ENCODE measurements at regions not wholly inside any gene's neighbourhood (a gene's known extent, or its start where the extent isn't known, plus 50 kb on each side); places are given as distances from the start of the nearest gene placed in this dataset.

- no peak for FAIRE-seq
- peak overlapping the region; percentile 56 for H3K9ac ChIP-seq (ENCODE audit: control insufficient read depth, extremely low read depth, insufficient read depth, low read length)
- peak overlapping the region in 2 of 3 experiments; percentile 24 to 29 for H3K4me3 ChIP-seq (ENCODE audit: control insufficient read depth in 2 of 3, extremely low read depth in 1 of 3, insufficient read depth in 2 of 3, low read depth in 1 of 3, low read length in 3 of 3)
These were observed 528.9 kb downstream of the AGTPBP1 start for GRCh38 chr9:85212887-85213286.

GRCh38 chr9:85212209-85212608 is 529.5 kb downstream of the AGTPBP1 start:
- Histone ChIP-seq H3K27me3 (ENCODE audit: control insufficient read depth, extremely low read depth, insufficient read depth, low read length) (no peaks in the 10 kb centered on the region), H3K9me1 (ENCODE audit: control insufficient read depth, extremely low read depth, insufficient read depth, low read length) (no peaks in the 10 kb centered on the region), H3K4me2 (ENCODE audit: control insufficient read depth, extremely low read depth, insufficient read depth, low read depth, low read length) (peak overlapping the region; percentile 65), H3K79me2 (ENCODE audit: control insufficient read depth, insufficient read depth, low read length) (no peaks in the 10 kb centered on the region), H3K9me3 (ENCODE audit: control insufficient read depth, low read depth, low read length) (no peaks in the 10 kb centered on the region), H4K20me1 (ENCODE audit: control insufficient read depth, extremely low read depth, insufficient read depth, low read length) (no peaks in the 10 kb centered on the region), H3K27ac (ENCODE audit: control insufficient read depth, insufficient read depth, low read length) (peak overlapping the region; percentile 88), H2AFZ (ENCODE audit: control insufficient read depth, low read length) (no peak overlapping the region), H3K9ac (ENCODE audit: control insufficient read depth, extremely low read depth, insufficient read depth, low read length) (peak overlapping the region; percentile 56), H3K36me3 (ENCODE audit: control insufficient read depth in 2 of 2, extremely low read depth in 1 of 2, insufficient read depth in 2 of 2, low read length in 2 of 2) (no peaks in the 10 kb centered on the region), H3K4me3 (ENCODE audit: control insufficient read depth in 2 of 3, extremely low read depth in 1 of 3, insufficient read depth in 2 of 3, low read depth in 1 of 3, low read length in 3 of 3) (peak overlapping the region in 2 of 3 experiments; percentile 24 to 29), H3K4me1 (ENCODE audit: control insufficient read depth, extremely low read depth, insufficient read depth, low read length) (peaks cover 47% of the 10 kb centered on the region)
- TF ChIP-seq CTCF (optimal IDR thresholded peaks at IDR 0.05 in 1 of 3, IDR thresholded peaks at IDR 0.05 in 1 of 3, conservative IDR thresholded peaks at IDR 0.05 in 1 of 3; ENCODE audit: extremely low read depth in 1 of 3, insufficient read depth in 2 of 3, low read length in 3 of 3) (no peak), EZH2 (IDR thresholded peaks at IDR 0.05; ENCODE audit: low read length) (no peak)
- DNase-seq (ENCODE audit: low read depth, low spot score), result peak; percentile 98
- peak; percentile 97 for FAIRE-seq
- dilution Hi-C loops (cut with MboI; ENCODE audit: extremely low pct_ligation_motif_present, low sequenced_read_pairs), result no loop called here

More at GRCh38 chr9:85212887-85213286, 528.9 kb downstream of the AGTPBP1 start:
- no peaks in the 10 kb centered on the region for H3K9me1 ChIP-seq (ENCODE audit: control insufficient read depth, extremely low read depth, insufficient read depth, low read length)
- H4K20me1 ChIP-seq (ENCODE audit: control insufficient read depth, extremely low read depth, insufficient read depth, low read length), result no peaks in the 10 kb centered on the region
- dilution Hi-C loops (cut with MboI; ENCODE audit: extremely low pct_ligation_motif_present, low sequenced_read_pairs), result no loop called here
- H3K79me2 ChIP-seq (ENCODE audit: control insufficient read depth, insufficient read depth, low read length), result no peaks in the 10 kb centered on the region
- DNase-seq (ENCODE audit: low read depth, low spot score), result peak; percentile 91
- TF ChIP-seq CTCF (optimal IDR thresholded peaks at IDR 0.05 in 1 of 3, IDR thresholded peaks at IDR 0.05 in 1 of 3, conservative IDR thresholded peaks at IDR 0.05 in 1 of 3; ENCODE audit: extremely low read depth in 1 of 3, insufficient read depth in 2 of 3, low read length in 3 of 3), result no peak
- TF ChIP-seq EZH2 (IDR thresholded peaks at IDR 0.05; ENCODE audit: low read length), result no peak
- peaks cover 54% of the 10 kb centered on the region for H3K4me1 ChIP-seq (ENCODE audit: control insufficient read depth, extremely low read depth, insufficient read depth, low read length)
- H3K9me3 ChIP-seq (ENCODE audit: control insufficient read depth, low read depth, low read length), result no peaks in the 10 kb centered on the region
- H3K27me3 ChIP-seq (ENCODE audit: control insufficient read depth, extremely low read depth, insufficient read depth, low read length), result no peaks in the 10 kb centered on the region
- no peaks in the 10 kb centered on the region for H3K36me3 ChIP-seq (ENCODE audit: control insufficient read depth in 2 of 2, extremely low read depth in 1 of 2, insufficient read depth in 2 of 2, low read length in 2 of 2)
- H2AFZ ChIP-seq (ENCODE audit: control insufficient read depth, low read length), result no peak overlapping the region
- peak overlapping the region; percentile 88 for H3K27ac ChIP-seq (ENCODE audit: control insufficient read depth, insufficient read depth, low read length)
- peak overlapping the region; percentile 65 for H3K4me2 ChIP-seq (ENCODE audit: control insufficient read depth, extremely low read depth, insufficient read depth, low read depth, low read length)
